DND-41 (cell line): ENCODE measurements at regions not wholly inside any gene's neighbourhood (a gene's known extent, or its start where the extent isn't known, plus 50 kb on each side); places are given as distances from the start of the nearest gene placed in this dataset.

Source experiments
- ATAC-seq: fragments of 200-7000 bp; cut with Tn5 transposase; 3 replicates; pipeline ENCODE4 v1.9.1; 2021; ENCODE audit warnings: low read depth; ENCODE audit not compliant: insufficient read depth
- DNase-seq: peaks from one replicate; pipeline ENCODE4 v3.0.0-alpha.2; 2020
- H2AFZ ChIP-seq: 2 replicates; pipeline ENCODE4 v1.6.0; 2012; ENCODE audit warnings: low read depth, low read length
- H3K27ac ChIP-seq: 2 replicates; pipeline ENCODE4 v1.5.1; 2012; ENCODE audit warnings: low read length, inconsistent platforms
- H3K27me3 ChIP-seq: fragments of 200-600 bp; sonication (generic); 2 replicates; pipeline ENCODE4 v1.6.0; 2012; ENCODE audit warnings: low read length, mild to moderate bottlenecking, inconsistent platforms; ENCODE audit not compliant: insufficient read depth, poor library complexity
- H3K36me3 ChIP-seq: 2 replicates; pipeline ENCODE4 v1.5.1; 2012; ENCODE audit warnings: low read length, inconsistent platforms; ENCODE audit not compliant: insufficient read depth
- H3K4me1 ChIP-seq: 2 replicates; pipeline ENCODE4 v1.5.1; 2012; ENCODE audit warnings: mild to moderate bottlenecking, low read length; ENCODE audit not compliant: insufficient read depth
- H3K4me2 ChIP-seq: 2 replicates; pipeline ENCODE4 v1.6.0; 2012; ENCODE audit warnings: mild to moderate bottlenecking, moderate library complexity, low read length, inconsistent platforms; ENCODE audit not compliant: insufficient read depth
- H3K4me3 ChIP-seq, 2 experiments: fragments of 200-600 bp in 1 of 2; shearing (Covaris generic) in 1 of 2; 2 replicates each; pipeline ENCODE4 v1.5.1; 2012 to 2016; ENCODE audit warnings: inconsistent platforms in 2 of 2, low read length in 2 of 2, mild to moderate bottlenecking in 2 of 2, low read depth in 1 of 2, moderate library complexity in 1 of 2
- H3K79me2 ChIP-seq: 2 replicates; pipeline ENCODE4 v1.6.0; 2012; ENCODE audit warnings: low read length, inconsistent platforms; ENCODE audit not compliant: insufficient read depth
- H3K9ac ChIP-seq: 2 replicates; pipeline ENCODE4 v1.6.0; 2012; ENCODE audit warnings: low read depth, mild to moderate bottlenecking, inconsistent platforms, low read length, moderate library complexity
- H3K9me3 ChIP-seq: 2 replicates; pipeline ENCODE4 v1.5.1; 2012; ENCODE audit warnings: low read length, moderate library complexity, mild to moderate bottlenecking, inconsistent platforms; ENCODE audit not compliant: insufficient read depth, severe bottlenecking
- H4K20me1 ChIP-seq: 2 replicates; pipeline ENCODE4 v1.6.0; 2012; ENCODE audit warnings: low read length; ENCODE audit not compliant: insufficient read depth
- CTCF ChIP-seq: IDR thresholded peaks from 2 replicates; pipeline ENCODE4 v1.5.1; 2012; ENCODE audit warnings: borderline replicate concordance, low read length, moderate library complexity, mild to moderate bottlenecking; ENCODE audit not compliant: poor library complexity, severe bottlenecking; ENCODE audit errors: extremely low read depth
- EZH2 ChIP-seq: IDR thresholded peaks from 3 replicates; pipeline ENCODE4 v1.6.1; 2012; ENCODE audit warnings: borderline replicate concordance, low read depth, mild to moderate bottlenecking, moderate library complexity, low read length, inconsistent platforms; ENCODE audit not compliant: severe bottlenecking

GRCh38 chr10:3548702-3549101 lies 236.3 kb downstream of the KLF6 start:
- H3K36me3 ChIP-seq: no peaks in the 10 kb centered on the region
- no peak overlapping the region for H3K27ac ChIP-seq
- peaks cover 23% of the 10 kb centered on the region for H3K4me1 ChIP-seq
- TF ChIP-seq EZH2: no peak
- TF ChIP-seq CTCF: no peak
- H4K20me1 ChIP-seq: no peaks in the 10 kb centered on the region
- H3K4me2 ChIP-seq: no peak overlapping the region
- no peak for DNase-seq
- no peaks in the 10 kb centered on the region for H3K27me3 ChIP-seq
- no peak for ATAC-seq
- H3K4me3 ChIP-seq: no peak overlapping the region
- H3K9ac ChIP-seq: no peak overlapping the region
- H3K79me2 ChIP-seq: no peaks in the 10 kb centered on the region
- peaks cover 3% of the 10 kb centered on the region for H3K9me3 ChIP-seq
- no peak overlapping the region for H2AFZ ChIP-seq

- Histone ChIP-seq H3K27me3 (no peaks in the 10 kb centered on the region), H3K4me2 (no peak overlapping the region), H3K4me1 (peaks cover 18% of the 10 kb centered on the region), H3K27ac (no peak overlapping the region), H3K4me3 (no peak overlapping the region), H3K9me3 (peaks cover 3% of the 10 kb centered on the region), H2AFZ (no peak overlapping the region), H3K9ac (no peak overlapping the region), H3K79me2 (no peaks in the 10 kb centered on the region), H4K20me1 (no peaks in the 10 kb centered on the region), H3K36me3 (no peaks in the 10 kb centered on the region)
- no peak for DNase-seq
- no peak for ATAC-seq
- TF ChIP-seq EZH2: no peak
- TF ChIP-seq CTCF: no peak
These were observed 236.9 kb downstream of the KLF6 start for GRCh38 chr10:3548076-3548475.

GRCh38 chr10:3544561-3544960 lies 240.4 kb downstream of the KLF6 start:
- Histone ChIP-seq H3K36me3 (no peaks in the 10 kb centered on the region), H3K27ac (no peak overlapping the region), H3K9ac (no peak overlapping the region), H2AFZ (no peak overlapping the region), H3K79me2 (no peaks in the 10 kb centered on the region), H3K4me1 (no peaks in the 10 kb centered on the region), H3K4me3 (no peak overlapping the region), H3K9me3 (peaks cover 3% of the 10 kb centered on the region), H3K27me3 (no peaks in the 10 kb centered on the region), H3K4me2 (no peak overlapping the region), H4K20me1 (no peaks in the 10 kb centered on the region)
- TF ChIP-seq EZH2 (no peak), CTCF (no peak)
- ATAC-seq (no peak), DNase-seq (no peak)

GRCh38 chr10:3542185-3542611 lies 242.8 kb downstream of the KLF6 start:
- ATAC-seq (no peak), DNase-seq (no peak)
- Histone ChIP-seq H3K4me2 (no peak overlapping the region), H3K79me2 (no peaks in the 10 kb centered on the region), H3K9me3 (peaks cover 3% of the 10 kb centered on the region), H3K9ac (no peak overlapping the region), H3K4me1 (no peaks in the 10 kb centered on the region), H4K20me1 (no peaks in the 10 kb centered on the region), H3K27me3 (no peaks in the 10 kb centered on the region), H2AFZ (no peak overlapping the region), H3K27ac (no peak overlapping the region), H3K4me3 (no peak overlapping the region), H3K36me3 (no peaks in the 10 kb centered on the region)
- no peak for TF ChIP-seq CTCF
- no peak for TF ChIP-seq EZH2
